K562 (cell line): ENCODE measurements at regions not wholly inside any gene's neighbourhood (a gene's known extent, or its start where the extent isn't known, plus 50 kb on each side); places are given as distances from the start of the nearest gene placed in this dataset.

Source experiments
- ARHGAP35 ChIP-seq: fragments of 450-650 bp; IDR thresholded peaks from 2 replicates; pipeline ENCODE4 v1.6.1; 2018; ENCODE audit not compliant: partially characterized antibody
- ERF ChIP-seq: fragments of 450-650 bp; formaldehyde crosslinking; IDR thresholded peaks from 2 replicates; pipeline ENCODE4 v1.4.0; 2020; ENCODE audit warnings: mild to moderate bottlenecking, mixed read lengths
- FOXA3 ChIP-seq, 2 experiments: fragments of 450-650 bp in 1 of 2; sonication (generic) in 1 of 2; formaldehyde crosslinking; IDR thresholded peaks in 1 of 2; conservative IDR thresholded peaks in 1 of 2; 2 replicates each; pipeline versions ENCODE4 v1.4.0 to v1.8.0; 2020 to 2022; ENCODE audit warnings: mild to moderate bottlenecking in 2 of 2, missing genetic modification reagents in 1 of 2
- PTBP1 ChIP-seq: fragments of 200-400 bp; formaldehyde crosslinking; IDR thresholded peaks from 2 replicates; pipeline ENCODE4 v1.6.1; 2017; ENCODE audit warnings: low read depth, low read length
- RBM17 ChIP-seq: fragments of 200-400 bp; formaldehyde crosslinking; IDR thresholded peaks from 2 replicates; pipeline ENCODE4 v1.6.1; 2017; ENCODE audit warnings: low read depth, mild to moderate bottlenecking, low read length, borderline replicate concordance
- ZC3H11A ChIP-seq: IDR thresholded peaks from 2 replicates; pipeline ENCODE4 v1.6.1; 2012; ENCODE audit warnings: low read depth, low read length, improper control_type of control experiment
- ZNF324 ChIP-seq: fragments of 250-450 bp; sonication (Bioruptor Pico); IDR thresholded peaks from 2 replicates; pipeline ENCODE4 v1.4.0; 2020; ENCODE audit warnings: mild to moderate bottlenecking
- TF ChIP-seq, protein P1 (sequence below), 2 experiments: fragments of 450-650 bp; IDR thresholded peaks; 2 replicates each; pipeline ENCODE4 v1.6.1; 2016; ENCODE audit warnings: mild to moderate bottlenecking in 2 of 2, borderline replicate concordance in 1 of 2, low read depth in 1 of 2, moderate library complexity in 1 of 2
- TF ChIP-seq, protein P2 (sequence below): fragments of 250-450 bp; sonication (Bioruptor Pico); IDR thresholded peaks from 2 replicates; pipeline ENCODE4 v1.4.0; 2020; ENCODE audit warnings: mild to moderate bottlenecking, moderate library complexity

DNA sequence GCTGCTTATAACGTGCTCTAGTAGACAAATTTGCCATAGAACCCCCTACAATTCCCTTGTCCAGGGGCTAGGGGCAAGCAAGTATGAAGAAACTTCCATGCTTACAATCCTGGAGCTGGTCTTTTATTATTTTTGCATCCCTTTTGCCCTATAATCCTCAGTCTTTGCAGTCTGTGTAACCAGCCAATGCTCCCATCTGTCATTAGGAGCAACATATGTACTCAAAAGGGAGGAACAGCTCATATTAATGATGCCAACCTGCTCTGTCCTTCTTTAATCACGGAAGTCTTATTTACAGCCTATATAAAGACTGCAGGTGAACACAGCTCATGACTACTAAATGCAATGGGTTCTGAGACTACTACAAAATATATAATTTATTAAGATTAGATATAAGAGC lies 263.3 kb downstream of the ZIC1 start (continued):
- TF ChIP-seq, protein P1, sequence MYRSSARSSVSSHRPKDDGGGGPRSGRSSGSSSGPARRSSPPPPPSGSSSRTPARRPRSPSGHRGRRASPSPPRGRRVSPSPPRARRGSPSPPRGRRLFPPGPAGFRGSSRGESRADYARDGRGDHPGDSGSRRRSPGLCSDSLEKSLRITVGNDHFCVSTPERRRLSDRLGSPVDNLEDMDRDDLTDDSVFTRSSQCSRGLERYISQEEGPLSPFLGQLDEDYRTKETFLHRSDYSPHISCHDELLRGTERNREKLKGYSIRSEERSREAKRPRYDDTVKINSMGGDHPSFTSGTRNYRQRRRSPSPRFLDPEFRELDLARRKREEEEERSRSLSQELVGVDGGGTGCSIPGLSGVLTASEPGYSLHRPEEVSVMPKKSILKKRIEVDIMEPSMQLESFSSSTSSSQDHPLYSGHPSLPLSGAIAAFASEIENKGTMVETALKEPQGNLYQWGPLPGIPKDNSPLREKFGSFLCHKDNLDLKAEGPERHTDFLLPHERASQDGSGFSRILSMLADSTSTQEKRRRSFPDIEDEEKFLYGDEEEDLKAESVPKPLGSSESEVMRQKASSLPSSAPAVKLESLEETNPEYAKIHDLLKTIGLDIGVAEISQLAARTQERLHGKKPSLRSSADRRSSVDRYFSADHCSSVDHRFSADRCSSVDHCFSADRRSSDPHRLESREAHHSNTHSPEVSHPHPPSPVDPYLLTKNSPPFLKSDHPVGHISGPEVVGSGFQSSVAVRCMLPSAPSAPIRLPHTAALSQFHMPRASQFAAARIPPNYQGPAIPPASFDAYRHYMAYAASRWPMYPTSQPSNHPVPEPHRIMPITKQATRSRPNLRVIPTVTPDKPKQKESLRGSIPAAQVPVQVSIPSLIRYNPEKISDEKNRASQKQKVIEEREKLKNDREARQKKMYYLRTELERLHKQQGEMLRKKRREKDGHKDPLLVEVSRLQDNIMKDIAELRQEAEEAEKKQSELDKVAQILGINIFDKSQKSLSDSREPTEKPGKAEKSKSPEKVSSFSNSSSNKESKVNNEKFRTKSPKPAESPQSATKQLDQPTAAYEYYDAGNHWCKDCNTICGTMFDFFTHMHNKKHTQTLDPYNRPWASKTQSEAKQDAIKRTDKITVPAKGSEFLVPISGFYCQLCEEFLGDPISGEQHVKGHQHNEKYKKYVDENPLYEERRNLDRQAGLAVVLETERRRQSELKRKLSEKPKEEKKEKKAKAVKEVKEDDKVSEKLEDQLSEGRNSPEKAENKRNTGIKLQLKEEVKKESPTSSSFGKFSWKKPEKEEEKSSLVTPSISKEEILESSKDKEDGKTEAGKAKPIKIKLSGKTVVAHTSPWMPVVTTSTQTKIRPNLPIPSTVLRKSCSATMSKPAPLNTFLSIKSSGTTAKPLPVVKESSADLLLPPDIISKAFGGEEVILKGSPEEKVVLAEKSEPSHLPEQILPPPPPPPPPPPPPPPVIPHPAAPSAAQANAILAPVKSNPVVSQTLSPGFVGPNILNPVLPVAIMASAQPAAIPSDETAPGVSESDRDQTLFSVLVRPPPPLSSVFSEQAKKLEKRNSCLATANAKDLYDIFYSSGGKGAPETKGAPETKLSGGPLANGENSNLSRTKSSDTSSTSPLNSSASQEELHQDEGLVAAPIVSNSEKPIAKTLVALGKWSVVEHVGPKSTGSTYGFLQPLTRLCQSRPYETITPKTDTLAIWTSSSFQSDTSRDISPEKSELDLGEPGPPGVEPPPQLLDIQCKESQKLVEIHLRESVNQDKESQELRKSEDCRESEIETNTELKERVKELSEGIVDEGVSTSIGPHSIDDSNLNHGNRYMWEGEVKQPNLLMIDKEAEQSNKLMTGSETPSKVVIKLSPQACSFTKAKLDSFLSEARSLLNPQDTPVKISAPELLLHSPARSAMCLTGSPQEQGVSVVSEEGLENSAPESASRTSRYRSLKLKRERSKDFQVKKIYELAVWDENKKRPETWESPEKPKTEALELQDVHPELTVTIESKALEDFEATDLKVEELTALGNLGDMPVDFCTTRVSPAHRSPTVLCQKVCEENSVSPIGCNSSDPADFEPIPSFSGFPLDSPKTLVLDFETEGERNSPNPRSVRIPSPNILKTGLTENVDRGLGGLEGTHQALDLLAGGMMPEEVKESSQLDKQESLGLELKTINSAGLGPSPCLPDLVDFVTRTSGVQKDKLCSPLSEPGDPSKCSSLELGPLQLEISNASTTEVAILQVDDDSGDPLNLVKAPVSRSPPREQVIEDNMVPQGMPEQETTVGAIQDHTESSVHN (IDR thresholded peaks at IDR 0.05; ENCODE audit: borderline replicate concordance in 1 of 2, low read depth in 1 of 2), result no peak
- TF ChIP-seq PTBP1, result no peak
- TF ChIP-seq RBM17, result no peak
- TF ChIP-seq, protein P2, sequence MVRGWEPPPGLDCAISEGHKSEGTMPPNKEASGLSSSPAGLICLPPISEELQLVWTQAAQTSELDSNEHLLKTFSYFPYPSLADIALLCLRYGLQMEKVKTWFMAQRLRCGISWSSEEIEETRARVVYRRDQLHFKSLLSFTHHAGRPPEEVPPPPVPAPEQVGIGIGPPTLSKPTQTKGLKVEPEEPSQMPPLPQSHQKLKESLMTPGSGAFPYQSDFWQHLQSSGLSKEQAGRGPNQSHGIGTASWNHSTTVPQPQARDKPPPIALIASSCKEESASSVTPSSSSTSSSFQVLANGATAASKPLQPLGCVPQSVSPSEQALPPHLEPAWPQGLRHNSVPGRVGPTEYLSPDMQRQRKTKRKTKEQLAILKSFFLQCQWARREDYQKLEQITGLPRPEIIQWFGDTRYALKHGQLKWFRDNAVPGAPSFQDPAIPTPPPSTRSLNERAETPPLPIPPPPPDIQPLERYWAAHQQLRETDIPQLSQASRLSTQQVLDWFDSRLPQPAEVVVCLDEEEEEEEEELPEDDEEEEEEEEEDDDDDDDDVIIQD (CRISPR knock-in tag), result no peak
- no peak for TF ChIP-seq FOXA3 (CRISPR knock-in tag; conservative IDR thresholded peaks at IDR 0.05 in 1 of 2, IDR thresholded peaks at IDR 0.05 in 1 of 2)
- TF ChIP-seq ERF (CRISPR knock-in tag), result no peak
- no peak for TF ChIP-seq ZC3H11A
- no peak for TF ChIP-seq ARHGAP35
- no peak for TF ChIP-seq ZNF324 (CRISPR knock-in tag)
